ENCODE measurements at regions not wholly inside any gene's neighbourhood (a gene's known extent, or its start where the extent isn't known, plus 50 kb on each side); places are given as distances from the start of the nearest gene placed in this dataset.

DNA sequence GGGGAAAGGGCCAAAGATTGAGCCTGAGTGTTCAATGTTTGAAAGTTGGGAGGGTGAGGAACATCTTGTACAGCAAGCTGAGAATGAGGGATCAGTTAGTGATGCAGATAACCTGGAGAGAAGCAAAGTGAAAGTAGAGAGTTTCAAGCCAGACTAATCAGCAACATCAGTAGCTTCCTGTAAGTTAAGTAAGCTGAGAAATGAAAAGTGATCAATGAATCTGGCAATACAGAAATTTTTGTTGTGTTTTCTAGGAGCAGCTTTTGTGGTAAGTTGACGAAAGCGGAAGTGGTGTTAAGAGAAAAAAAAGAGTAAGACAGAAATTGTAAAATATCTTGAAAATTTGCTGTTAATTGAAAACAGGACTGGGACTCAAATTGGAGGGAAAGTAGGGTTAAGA, 855.5 kb upstream of the MAP3K7 start:
- ATAC-seq (no peak), DNase-seq (no peak)
- H3K4me3 ChIP-seq, result no peak overlapping the region
- H3K4me1 ChIP-seq (ENCODE audit: low read depth), result no peaks in the 10 kb centered on the region
- intact Hi-C loops (cut with DNase I, micrococcal nuclease), result no loop called here
- TF ChIP-seq, protein P1, sequence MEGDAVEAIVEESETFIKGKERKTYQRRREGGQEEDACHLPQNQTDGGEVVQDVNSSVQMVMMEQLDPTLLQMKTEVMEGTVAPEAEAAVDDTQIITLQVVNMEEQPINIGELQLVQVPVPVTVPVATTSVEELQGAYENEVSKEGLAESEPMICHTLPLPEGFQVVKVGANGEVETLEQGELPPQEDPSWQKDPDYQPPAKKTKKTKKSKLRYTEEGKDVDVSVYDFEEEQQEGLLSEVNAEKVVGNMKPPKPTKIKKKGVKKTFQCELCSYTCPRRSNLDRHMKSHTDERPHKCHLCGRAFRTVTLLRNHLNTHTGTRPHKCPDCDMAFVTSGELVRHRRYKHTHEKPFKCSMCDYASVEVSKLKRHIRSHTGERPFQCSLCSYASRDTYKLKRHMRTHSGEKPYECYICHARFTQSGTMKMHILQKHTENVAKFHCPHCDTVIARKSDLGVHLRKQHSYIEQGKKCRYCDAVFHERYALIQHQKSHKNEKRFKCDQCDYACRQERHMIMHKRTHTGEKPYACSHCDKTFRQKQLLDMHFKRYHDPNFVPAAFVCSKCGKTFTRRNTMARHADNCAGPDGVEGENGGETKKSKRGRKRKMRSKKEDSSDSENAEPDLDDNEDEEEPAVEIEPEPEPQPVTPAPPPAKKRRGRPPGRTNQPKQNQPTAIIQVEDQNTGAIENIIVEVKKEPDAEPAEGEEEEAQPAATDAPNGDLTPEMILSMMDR (IDR thresholded peaks at IDR 0.05), result no peak
- no peaks in the 10 kb centered on the region for H3K9me3 ChIP-seq
- no peaks in the 10 kb centered on the region for H3K36me3 ChIP-seq (ENCODE audit: low read depth)

DNA sequence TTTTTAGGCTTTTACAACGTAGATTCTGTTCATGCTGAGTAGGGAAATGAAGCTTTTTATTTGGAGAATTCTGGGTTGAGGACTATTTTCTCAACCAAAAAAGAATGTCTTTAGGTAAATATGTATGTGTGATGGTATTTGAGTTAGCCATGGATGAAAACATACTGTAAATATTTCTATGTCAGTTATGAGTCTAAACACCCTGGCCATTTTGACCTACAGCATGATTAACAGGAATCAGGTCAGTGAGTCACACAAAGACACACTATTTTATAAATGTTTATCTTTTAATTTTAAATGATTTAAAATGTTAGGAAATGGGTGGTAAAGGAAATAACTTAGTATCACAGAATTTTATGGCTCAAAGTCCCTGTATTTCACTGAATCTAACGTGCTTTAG, 851.7 kb upstream of the MAP3K7 start:
- no peaks in the 10 kb centered on the region for H3K9me3 ChIP-seq
- ATAC-seq, result no peak
- H3K4me1 ChIP-seq (ENCODE audit: low read depth), result no peaks in the 10 kb centered on the region
- TF ChIP-seq, protein P1 (IDR thresholded peaks at IDR 0.05), result no peak
- no peak overlapping the region for H3K4me3 ChIP-seq
- no peak for DNase-seq
- H3K36me3 ChIP-seq (ENCODE audit: low read depth), result no peaks in the 10 kb centered on the region
- intact Hi-C loops (cut with DNase I, micrococcal nuclease), result no loop called here

DNA sequence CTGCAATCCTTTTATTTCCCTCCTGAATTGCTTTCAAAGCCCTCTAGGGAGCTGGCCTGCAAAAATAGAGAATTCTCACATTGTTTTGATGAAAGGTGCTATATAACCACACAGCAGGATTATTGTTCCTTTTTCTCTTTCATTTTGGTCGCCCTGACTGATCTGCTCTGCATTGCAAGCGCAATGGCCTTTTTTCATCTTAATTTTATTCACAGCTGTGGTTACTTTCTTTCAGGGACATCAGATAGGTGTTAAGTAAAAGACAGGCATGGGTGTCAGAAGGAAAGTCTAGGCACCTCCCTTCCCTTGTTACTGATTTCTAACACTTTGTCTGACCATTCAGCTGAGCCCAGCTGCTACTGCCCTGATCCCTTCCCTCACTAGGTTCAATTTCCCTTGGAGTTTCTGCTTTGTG, 850.5 kb upstream of the MAP3K7 start:
- Histone ChIP-seq H3K4me1 (ENCODE audit: low read depth) (no peaks in the 10 kb centered on the region), H3K9me3 (no peaks in the 10 kb centered on the region), H3K4me3 (no peak overlapping the region), H3K36me3 (ENCODE audit: low read depth) (no peaks in the 10 kb centered on the region)
- intact Hi-C loops (cut with DNase I, micrococcal nuclease), result no loop called here
- no peak for DNase-seq
- no peak for ATAC-seq
- TF ChIP-seq, protein P1 (IDR thresholded peaks at IDR 0.05), result no peak

DNA sequence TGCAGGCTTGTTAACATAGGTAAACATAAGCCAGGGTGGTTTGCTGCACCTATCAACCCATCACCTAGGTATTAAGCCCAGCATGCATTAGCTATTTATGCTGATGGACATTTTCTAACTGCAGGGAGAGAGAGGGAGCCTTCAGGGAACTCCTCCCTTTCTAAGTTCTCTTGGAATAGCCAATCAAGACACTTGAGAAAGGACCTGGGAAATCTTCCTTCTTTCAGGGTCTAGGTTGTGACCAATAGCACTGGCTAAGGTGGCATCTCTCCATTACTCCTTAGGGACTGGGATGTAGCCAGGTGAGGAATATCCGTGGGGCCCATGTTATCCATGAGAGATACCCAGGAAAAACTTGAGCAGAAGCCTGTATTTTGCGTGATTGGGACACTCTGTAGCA, 849.6 kb upstream of the MAP3K7 start:
- ATAC-seq (no peak), DNase-seq (no peak)
- intact Hi-C loops (cut with DNase I, micrococcal nuclease), result no loop called here
- Histone ChIP-seq H3K36me3 (ENCODE audit: low read depth) (no peaks in the 10 kb centered on the region), H3K4me3 (no peak overlapping the region), H3K9me3 (no peaks in the 10 kb centered on the region), H3K4me1 (ENCODE audit: low read depth) (no peaks in the 10 kb centered on the region)
- TF ChIP-seq, protein P1 (IDR thresholded peaks at IDR 0.05), result no peak

DNA sequence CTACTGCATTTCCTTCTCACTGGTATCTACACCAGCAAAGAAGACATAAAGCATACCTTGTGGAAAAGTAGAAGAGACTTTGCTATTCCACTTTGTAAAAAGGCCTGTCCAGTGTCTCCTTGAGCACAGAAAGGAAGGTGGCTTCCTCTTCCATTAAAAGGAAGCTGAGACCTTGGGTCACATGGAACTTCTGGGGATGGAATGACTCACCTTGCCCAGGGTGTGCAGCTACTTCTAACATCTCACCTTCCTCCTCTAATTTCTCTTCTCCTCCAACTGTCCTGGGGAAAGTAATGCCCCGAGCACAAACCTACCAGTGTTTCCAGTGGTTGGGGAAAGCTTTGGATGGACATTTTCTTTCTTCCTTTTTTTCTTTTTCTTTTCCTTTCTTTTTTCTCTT, 848.8 kb upstream of the MAP3K7 start:
- TF ChIP-seq, protein P1 (IDR thresholded peaks at IDR 0.05), result no peak
- ATAC-seq (no peak), DNase-seq (no peak)
- no peak overlapping the region for H3K4me3 ChIP-seq
- no peaks in the 10 kb centered on the region for H3K36me3 ChIP-seq (ENCODE audit: low read depth)
- no peaks in the 10 kb centered on the region for H3K9me3 ChIP-seq
- intact Hi-C loops (cut with DNase I, micrococcal nuclease), result no loop called here
- no peaks in the 10 kb centered on the region for H3K4me1 ChIP-seq (ENCODE audit: low read depth)

DNA sequence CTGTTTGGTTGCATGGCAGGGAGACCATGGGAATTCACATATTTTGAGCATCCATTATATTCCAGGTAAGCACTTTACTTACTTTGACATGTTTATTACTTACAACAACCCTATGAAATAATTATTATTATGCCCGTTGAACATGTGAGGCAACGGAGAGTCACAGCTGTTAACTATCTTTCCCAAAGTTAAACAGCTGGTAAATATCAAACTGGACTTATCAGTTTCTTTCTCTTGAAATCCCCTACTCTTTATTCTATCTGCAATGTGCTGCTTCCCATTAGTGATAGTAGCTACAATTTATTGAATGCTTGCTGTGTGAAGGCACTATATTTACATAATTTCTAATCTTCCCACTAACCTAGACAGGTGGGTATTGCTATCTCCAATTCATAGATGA, 847.7 kb upstream of the MAP3K7 start:
- Histone ChIP-seq H3K4me1 (ENCODE audit: low read depth) (no peaks in the 10 kb centered on the region), H3K36me3 (ENCODE audit: low read depth) (no peaks in the 10 kb centered on the region), H3K9me3 (no peaks in the 10 kb centered on the region), H3K4me3 (no peak overlapping the region)
- intact Hi-C loops (cut with DNase I, micrococcal nuclease), result no loop called here
- TF ChIP-seq, protein P1 (IDR thresholded peaks at IDR 0.05), result no peak
- ATAC-seq, result no peak
- DNase-seq, result no peak
